Loucy (cell line): ENCODE measurements at regions not wholly inside any gene's neighbourhood (a gene's known extent, or its start where the extent isn't known, plus 50 kb on each side); places are given as distances from the start of the nearest gene placed in this dataset.

Experiments
- H2AFZ ChIP-seq: fragments of 200-600 bp; sonication (generic); 2 replicates; pipeline ENCODE4 v1.6.0; 2016; ENCODE audit warnings: antibody characterized with exemption, mild to moderate bottlenecking, low read length, moderate library complexity
- H3F3A ChIP-seq: fragments of 200-600 bp; 2 replicates; pipeline ENCODE4 v1.6.0; 2016; ENCODE audit warnings: antibody characterized with exemption, low read depth, mild to moderate bottlenecking
- H3K27me3 ChIP-seq: fragments of 200-600 bp; sonication (generic); 2 replicates; pipeline ENCODE4 v1.6.1; 2014; ENCODE audit warnings: low read length, mild to moderate bottlenecking; ENCODE audit not compliant: insufficient read depth, poor library complexity, severe bottlenecking
- H3K36me3 ChIP-seq: fragments of 200-600 bp; sonication (generic); 2 replicates; pipeline ENCODE4 v1.6.1; 2016; ENCODE audit warnings: low read length; ENCODE audit not compliant: insufficient read depth
- H3K4me1 ChIP-seq: fragments of 200-600 bp; sonication (generic); 2 replicates; pipeline ENCODE4 v1.5.1; 2014; ENCODE audit warnings: low read length, mild to moderate bottlenecking; ENCODE audit not compliant: insufficient read depth, poor library complexity, severe bottlenecking
- H3K4me2 ChIP-seq: fragments of 200-600 bp; sonication (generic); 2 replicates; pipeline ENCODE4 v1.6.0; 2014; ENCODE audit warnings: antibody characterized with exemption, low read length, low read depth, mild to moderate bottlenecking; ENCODE audit not compliant: poor library complexity, severe bottlenecking
- H3K4me3 ChIP-seq: fragments of 200-600 bp; sonication (generic); 2 replicates; pipeline ENCODE4 v1.5.1; 2014; ENCODE audit warnings: low read length, mild to moderate bottlenecking, mixed read lengths; ENCODE audit not compliant: poor library complexity, severe bottlenecking
- H3K79me2 ChIP-seq: fragments of 200-600 bp; sonication (generic); 2 replicates; pipeline ENCODE4 v1.6.1; 2014; ENCODE audit warnings: low read length; ENCODE audit not compliant: insufficient read depth
- H3K9ac ChIP-seq: fragments of 200-600 bp; sonication (generic); 2 replicates; pipeline ENCODE4 v1.6.0; 2014; ENCODE audit warnings: mild to moderate bottlenecking, low read depth, low read length, moderate library complexity; ENCODE audit not compliant: poor library complexity, severe bottlenecking
- H3K9me2 ChIP-seq: fragments of 200-600 bp; sonication (generic); replicated peaks from 2 replicates; pipeline ENCODE4 v1.6.1; 2016; ENCODE audit warnings: low read depth, low read length, mixed read lengths
- H3K9me3 ChIP-seq: fragments of 200-600 bp; sonication (generic); 2 replicates; pipeline ENCODE4 v1.6.1; 2014; ENCODE audit warnings: mild to moderate bottlenecking, antibody characterized with exemption, low read length, low read depth; ENCODE audit not compliant: insufficient read depth
- H4K20me1 ChIP-seq: fragments of 200-600 bp; sonication (generic); 2 replicates; pipeline ENCODE4 v1.6.0; 2014; ENCODE audit warnings: antibody characterized with exemption, low read length, mild to moderate bottlenecking; ENCODE audit not compliant: insufficient read depth, poor library complexity, severe bottlenecking
- EZH2phosphoT487 ChIP-seq: fragments of 200-600 bp; IDR thresholded peaks from 2 replicates; pipeline ENCODE4 v1.6.1; 2018; ENCODE audit warnings: antibody characterized with exemption, mild to moderate bottlenecking, moderate library complexity, borderline replicate concordance
- TF ChIP-seq, protein P1 (sequence below): fragments of 200-600 bp; sonication (generic); conservative IDR thresholded peaks from 2 replicates; pipeline ENCODE4 v1.5.1; 2014; ENCODE audit warnings: mild to moderate bottlenecking, antibody characterized with exemption, low read length

DNA sequence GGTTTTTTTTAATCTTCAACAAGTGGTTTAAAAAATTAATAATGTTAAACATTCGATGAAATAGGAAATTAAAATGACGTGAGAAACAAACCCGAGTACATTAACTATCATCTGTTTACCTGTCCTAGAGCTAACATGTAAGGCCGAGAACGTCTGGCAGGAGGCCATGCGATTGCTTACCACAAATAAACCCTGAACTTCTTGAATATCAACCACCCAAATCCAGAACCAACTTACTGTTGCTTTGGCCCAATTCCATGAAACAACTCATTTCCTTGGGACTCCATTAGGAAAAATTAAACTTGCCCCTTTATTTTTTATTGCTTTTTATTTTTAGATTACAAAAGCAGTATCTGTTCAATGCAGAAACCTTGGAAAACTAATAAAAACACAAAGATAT, 228.9 kb upstream of the IRS2 start:
- H3K27me3 ChIP-seq, result no peaks in the 10 kb centered on the region
- H3F3A ChIP-seq, result no peaks in the 10 kb centered on the region
- no peak overlapping the region for H3K4me2 ChIP-seq
- H3K9ac ChIP-seq, result no peak overlapping the region
- no peaks in the 10 kb centered on the region for H3K79me2 ChIP-seq
- no peaks in the 10 kb centered on the region for H3K36me3 ChIP-seq
- H3K4me3 ChIP-seq, result no peak overlapping the region
- no peaks in the 10 kb centered on the region for H4K20me1 ChIP-seq
- H3K9me2 ChIP-seq, result no peaks in the 10 kb centered on the region; the same call in 1 of the 2 replicates
- no peaks in the 10 kb centered on the region; the same call in 1 of the 2 replicates for H3K9me3 ChIP-seq
- no peaks in the 10 kb centered on the region for H3K4me1 ChIP-seq
- H2AFZ ChIP-seq, result no peak overlapping the region
- TF ChIP-seq, protein P1, sequence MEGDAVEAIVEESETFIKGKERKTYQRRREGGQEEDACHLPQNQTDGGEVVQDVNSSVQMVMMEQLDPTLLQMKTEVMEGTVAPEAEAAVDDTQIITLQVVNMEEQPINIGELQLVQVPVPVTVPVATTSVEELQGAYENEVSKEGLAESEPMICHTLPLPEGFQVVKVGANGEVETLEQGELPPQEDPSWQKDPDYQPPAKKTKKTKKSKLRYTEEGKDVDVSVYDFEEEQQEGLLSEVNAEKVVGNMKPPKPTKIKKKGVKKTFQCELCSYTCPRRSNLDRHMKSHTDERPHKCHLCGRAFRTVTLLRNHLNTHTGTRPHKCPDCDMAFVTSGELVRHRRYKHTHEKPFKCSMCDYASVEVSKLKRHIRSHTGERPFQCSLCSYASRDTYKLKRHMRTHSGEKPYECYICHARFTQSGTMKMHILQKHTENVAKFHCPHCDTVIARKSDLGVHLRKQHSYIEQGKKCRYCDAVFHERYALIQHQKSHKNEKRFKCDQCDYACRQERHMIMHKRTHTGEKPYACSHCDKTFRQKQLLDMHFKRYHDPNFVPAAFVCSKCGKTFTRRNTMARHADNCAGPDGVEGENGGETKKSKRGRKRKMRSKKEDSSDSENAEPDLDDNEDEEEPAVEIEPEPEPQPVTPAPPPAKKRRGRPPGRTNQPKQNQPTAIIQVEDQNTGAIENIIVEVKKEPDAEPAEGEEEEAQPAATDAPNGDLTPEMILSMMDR, result no peak

DNA sequence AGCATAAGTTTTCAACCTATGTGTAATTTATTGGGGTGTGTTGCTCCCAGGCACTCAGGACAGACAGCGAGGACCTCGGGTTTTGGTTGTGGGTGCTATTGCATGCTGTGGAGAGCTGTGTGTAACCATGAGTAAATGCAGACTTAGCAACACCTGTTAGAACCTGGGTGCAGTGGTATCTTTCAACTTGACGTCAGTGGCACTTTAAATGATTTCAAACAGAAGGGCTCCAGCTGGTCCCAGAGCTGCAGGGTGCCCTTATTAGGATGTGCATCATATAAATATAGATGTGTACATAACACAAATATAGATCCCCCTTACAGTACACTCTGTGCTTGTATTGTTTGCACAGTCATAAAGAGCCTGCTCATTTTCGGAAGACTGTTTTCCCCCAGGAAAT, 228.3 kb upstream of the IRS2 start:
- Histone ChIP-seq H3F3A (no peaks in the 10 kb centered on the region), H4K20me1 (no peaks in the 10 kb centered on the region), H3K9me2 (no peaks in the 10 kb centered on the region; the same call in 1 of the 2 replicates), H2AFZ (no peak overlapping the region), H3K9ac (no peak overlapping the region), H3K4me3 (no peak overlapping the region), H3K4me2 (no peak overlapping the region), H3K9me3 (no peaks in the 10 kb centered on the region; the same call in 1 of the 2 replicates), H3K79me2 (no peaks in the 10 kb centered on the region), H3K36me3 (no peaks in the 10 kb centered on the region), H3K27me3 (no peaks in the 10 kb centered on the region), H3K4me1 (no peaks in the 10 kb centered on the region)
- no peak for TF ChIP-seq EZH2phosphoT487
- TF ChIP-seq, protein P1, result no peak

DNA sequence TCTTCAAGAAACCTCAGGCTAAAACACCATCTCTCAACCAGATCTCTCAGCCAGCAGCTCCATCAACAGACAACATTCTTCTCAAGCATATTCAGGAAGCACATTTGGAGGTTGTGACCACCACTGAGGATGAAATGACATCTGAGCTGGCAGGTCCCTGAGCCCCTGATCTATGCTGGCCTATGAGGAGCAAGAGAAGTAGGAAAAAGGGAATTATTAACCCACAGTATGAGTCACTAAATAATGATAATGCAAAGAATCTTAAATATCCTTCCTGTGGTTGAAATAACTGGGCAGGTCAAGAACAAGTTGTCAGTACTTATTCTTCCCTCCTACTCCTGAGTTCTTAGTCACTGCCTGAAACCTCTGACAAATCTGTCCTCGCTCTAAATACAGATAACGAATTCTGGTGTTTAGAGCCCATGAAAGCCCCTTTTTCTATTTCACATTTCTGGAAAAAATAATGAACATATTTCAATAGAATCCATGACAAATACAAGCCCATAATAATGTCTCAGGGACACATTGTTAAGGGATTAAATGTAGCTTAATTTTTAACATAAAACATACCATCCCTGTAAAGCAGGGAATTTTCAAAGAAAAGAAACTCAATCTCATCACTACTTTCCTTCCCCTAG, 225.8 kb upstream of the IRS2 start:
- H3K27me3 ChIP-seq, result no peaks in the 10 kb centered on the region
- H3K4me1 ChIP-seq, result no peaks in the 10 kb centered on the region
- H4K20me1 ChIP-seq, result no peaks in the 10 kb centered on the region
- no peaks in the 10 kb centered on the region; the same call in 1 of the 2 replicates for H3K9me2 ChIP-seq
- no peaks in the 10 kb centered on the region for H3K36me3 ChIP-seq
- H2AFZ ChIP-seq, result no peak overlapping the region
- H3K4me2 ChIP-seq, result no peak overlapping the region
- no peaks in the 10 kb centered on the region for H3F3A ChIP-seq
- H3K9me3 ChIP-seq, result no peaks in the 10 kb centered on the region; the same call in 1 of the 2 replicates
- no peak overlapping the region for H3K4me3 ChIP-seq
- H3K9ac ChIP-seq, result no peak overlapping the region
- TF ChIP-seq, protein P1, result no peak
- no peak for TF ChIP-seq EZH2phosphoT487
- no peaks in the 10 kb centered on the region for H3K79me2 ChIP-seq
